ENCODE measurements at regions not wholly inside any gene's neighbourhood (a gene's known extent, or its start where the extent isn't known, plus 50 kb on each side); places are given as distances from the start of the nearest gene placed in this dataset.

DNA sequence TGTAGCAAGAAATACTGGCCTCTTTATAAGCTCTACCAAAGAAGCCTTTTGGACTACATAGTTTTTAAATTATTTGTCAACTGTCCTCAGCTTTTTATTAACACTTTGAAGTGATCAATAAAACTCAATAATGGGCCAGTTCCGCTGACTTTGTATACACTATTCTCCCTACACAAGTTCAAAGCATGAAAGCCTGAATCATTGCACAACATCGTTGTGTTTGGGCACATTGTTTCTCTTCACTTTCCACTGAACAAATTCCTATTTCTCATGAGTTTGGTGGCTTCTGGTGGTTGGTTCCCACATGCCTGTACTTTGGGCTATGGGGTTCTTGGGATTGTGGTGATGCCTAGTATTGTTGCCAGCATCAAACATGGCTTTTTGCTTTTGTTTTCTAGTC lies 561.8 kb upstream of the LRRN3 start:
- no peak for TF ChIP-seq GATA2 (IDR thresholded peaks at IDR 0.05; ENCODE audit: low read depth, low read length)

DNA sequence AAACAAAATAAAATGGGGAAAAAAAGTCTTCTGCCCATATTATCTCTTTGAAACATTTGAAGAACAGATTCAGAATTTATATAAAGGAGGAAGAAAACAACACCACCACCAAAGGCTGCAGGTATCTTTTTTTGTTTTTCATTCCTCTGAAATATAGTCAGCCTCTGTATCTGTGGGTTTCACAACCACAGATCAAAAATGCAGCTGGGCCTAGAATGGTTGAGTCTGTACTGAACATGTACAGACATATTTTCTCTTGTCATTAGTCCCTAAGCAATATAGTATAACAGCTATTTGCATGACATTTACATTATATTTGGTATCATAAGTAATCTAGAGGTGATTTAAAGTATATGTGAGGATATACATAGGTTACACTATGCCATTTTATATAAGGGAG lies 559.7 kb upstream of the LRRN3 start:
- TF ChIP-seq GATA2 (IDR thresholded peaks at IDR 0.05; ENCODE audit: low read depth, low read length) (no peak), GATA3 (IDR thresholded peaks at IDR 0.05; ENCODE audit: low read depth, low read length) (no peak)

DNA sequence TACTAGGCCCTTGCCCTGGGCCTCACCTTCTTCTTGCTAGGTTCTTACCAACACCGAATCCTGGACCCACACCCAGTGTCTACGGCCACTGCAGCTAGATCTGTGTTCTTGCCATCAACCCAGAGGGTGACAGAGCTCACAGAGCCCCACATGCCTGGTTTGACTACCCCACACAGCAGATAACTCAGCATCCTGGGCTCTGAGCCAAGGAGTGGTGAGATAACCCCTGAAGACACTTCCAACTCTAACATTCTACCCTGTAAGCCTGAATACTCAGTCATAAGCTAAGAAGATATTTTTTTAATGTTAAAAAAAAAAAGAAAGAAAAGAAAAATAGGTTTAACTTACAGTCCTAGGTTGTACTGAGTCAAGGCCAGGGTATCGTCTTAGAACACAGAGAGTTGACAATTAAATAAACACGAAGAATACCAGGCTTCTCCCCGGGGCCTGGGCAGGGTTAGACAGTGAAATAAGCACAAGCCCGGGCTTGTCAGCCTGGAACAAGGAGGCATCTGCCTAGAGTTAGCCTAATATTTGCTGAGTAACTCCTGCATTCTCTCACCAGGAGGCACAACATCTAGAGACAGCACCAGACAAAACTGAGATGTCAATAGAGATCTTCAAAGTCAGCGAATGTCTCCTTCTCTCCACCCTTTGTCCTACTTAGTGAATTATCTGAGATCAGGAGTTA lies 556.5 kb upstream of the LRRN3 start:
- TF ChIP-seq GATA2 (IDR thresholded peaks at IDR 0.05; ENCODE audit: low read depth, low read length): peak; percentile 57
- TF ChIP-seq GATA3 (IDR thresholded peaks at IDR 0.05; ENCODE audit: low read depth, low read length): peak; percentile 43; the same call in 1 of the 2 replicates

DNA sequence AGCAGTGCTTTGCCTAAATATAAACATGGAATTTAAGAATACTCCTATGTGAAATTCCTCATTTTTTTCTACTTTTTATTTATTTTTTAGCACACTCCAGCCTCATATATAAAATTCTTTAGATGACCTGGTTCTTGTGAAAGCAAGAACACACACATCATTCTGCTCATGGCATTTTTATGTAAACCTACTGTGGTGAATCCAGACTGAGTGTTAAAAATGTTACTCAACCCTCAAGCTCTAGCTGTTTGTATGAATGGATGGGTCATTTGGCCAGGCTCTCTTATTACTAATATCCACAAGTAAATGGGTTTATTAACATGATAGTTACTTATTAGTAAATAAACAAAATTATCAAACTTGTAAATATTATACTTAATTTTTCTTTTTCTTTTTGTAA lies 551.7 kb upstream of the LRRN3 start:
- no peak for TF ChIP-seq GATA2 (IDR thresholded peaks at IDR 0.05; ENCODE audit: low read depth, low read length)
- TF ChIP-seq GATA3 (IDR thresholded peaks at IDR 0.05; ENCODE audit: low read depth, low read length): no peak

- TF ChIP-seq GATA2 (IDR thresholded peaks at IDR 0.05; ENCODE audit: low read depth, low read length): no peak
- TF ChIP-seq GATA3 (IDR thresholded peaks at IDR 0.05; ENCODE audit: low read depth, low read length): no peak
Measured at GRCh38 chr7:110541962-110542361, 549.0 kb upstream of the LRRN3 start.

GRCh38 chr7:110544194-110544593 lies 546.7 kb upstream of the LRRN3 start:
- TF ChIP-seq GATA2 (IDR thresholded peaks at IDR 0.05; ENCODE audit: low read depth, low read length): no peak
- no peak for TF ChIP-seq GATA3 (IDR thresholded peaks at IDR 0.05; ENCODE audit: low read depth, low read length)

GRCh38 chr7:110548372-110548771 lies 542.6 kb upstream of the LRRN3 start:
- no peak for TF ChIP-seq GATA3 (IDR thresholded peaks at IDR 0.05; ENCODE audit: low read depth, low read length)
- TF ChIP-seq GATA2 (IDR thresholded peaks at IDR 0.05; ENCODE audit: low read depth, low read length): no peak

GRCh38 chr7:110557136-110557535 lies 533.8 kb upstream of the LRRN3 start:
- no peak for TF ChIP-seq GATA2 (IDR thresholded peaks at IDR 0.05; ENCODE audit: low read depth, low read length)
- TF ChIP-seq GATA3 (IDR thresholded peaks at IDR 0.05; ENCODE audit: low read depth, low read length): no peak

DNA sequence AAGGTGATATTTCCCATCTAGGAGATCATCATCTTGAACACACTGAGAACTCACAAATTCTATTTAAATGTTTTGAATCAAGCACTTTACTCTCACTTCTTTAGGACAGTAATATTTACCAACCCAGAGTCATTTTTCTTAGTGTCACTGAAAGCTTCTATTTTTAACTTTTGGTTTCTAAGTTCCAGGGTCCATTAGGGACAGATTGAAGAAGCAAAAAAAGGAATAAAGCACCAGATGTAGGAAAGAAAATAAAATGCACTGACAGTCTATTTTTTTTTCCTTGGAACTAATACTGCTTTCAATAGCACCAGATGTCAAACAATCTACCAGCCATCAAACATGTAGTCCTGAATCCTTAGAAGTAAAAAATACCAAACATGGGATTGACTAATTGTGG lies 526.7 kb upstream of the LRRN3 start:
- TF ChIP-seq GATA3 (IDR thresholded peaks at IDR 0.05; ENCODE audit: low read depth, low read length): no peak

DNA sequence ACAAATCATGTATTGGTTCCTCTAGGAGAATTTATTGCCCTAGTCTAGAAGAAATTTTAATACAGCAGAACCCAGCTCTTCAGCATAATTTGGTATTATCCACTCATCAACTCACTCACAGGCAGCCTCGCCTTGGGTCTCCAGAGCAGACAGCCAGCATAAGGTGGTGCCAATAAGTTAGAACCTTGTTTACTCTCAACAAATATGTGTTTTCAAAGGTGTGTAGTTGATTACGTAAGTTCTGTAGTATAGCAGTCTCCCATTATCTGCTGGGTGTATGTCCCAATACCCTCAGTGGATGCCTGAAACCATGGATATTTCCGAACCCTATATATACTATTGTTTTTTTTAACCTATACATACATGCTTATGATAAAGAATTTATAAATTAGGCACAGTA lies 522.5 kb upstream of the LRRN3 start:
- TF ChIP-seq GATA3 (IDR thresholded peaks at IDR 0.05; ENCODE audit: low read depth, low read length): no peak
- no peak for TF ChIP-seq GATA2 (IDR thresholded peaks at IDR 0.05; ENCODE audit: low read depth, low read length)

GRCh38 chr7:110568932-110569331 lies 522.0 kb upstream of the LRRN3 start:
- no peak for TF ChIP-seq GATA3 (IDR thresholded peaks at IDR 0.05; ENCODE audit: low read depth, low read length)
- no peak for TF ChIP-seq GATA2 (IDR thresholded peaks at IDR 0.05; ENCODE audit: low read depth, low read length)

GRCh38 chr7:110569486-110570205 lies 521.3 kb upstream of the LRRN3 start:
- no peak for TF ChIP-seq GATA3 (IDR thresholded peaks at IDR 0.05; ENCODE audit: low read depth, low read length)
- no peak for TF ChIP-seq GATA2 (IDR thresholded peaks at IDR 0.05; ENCODE audit: low read depth, low read length)

DNA sequence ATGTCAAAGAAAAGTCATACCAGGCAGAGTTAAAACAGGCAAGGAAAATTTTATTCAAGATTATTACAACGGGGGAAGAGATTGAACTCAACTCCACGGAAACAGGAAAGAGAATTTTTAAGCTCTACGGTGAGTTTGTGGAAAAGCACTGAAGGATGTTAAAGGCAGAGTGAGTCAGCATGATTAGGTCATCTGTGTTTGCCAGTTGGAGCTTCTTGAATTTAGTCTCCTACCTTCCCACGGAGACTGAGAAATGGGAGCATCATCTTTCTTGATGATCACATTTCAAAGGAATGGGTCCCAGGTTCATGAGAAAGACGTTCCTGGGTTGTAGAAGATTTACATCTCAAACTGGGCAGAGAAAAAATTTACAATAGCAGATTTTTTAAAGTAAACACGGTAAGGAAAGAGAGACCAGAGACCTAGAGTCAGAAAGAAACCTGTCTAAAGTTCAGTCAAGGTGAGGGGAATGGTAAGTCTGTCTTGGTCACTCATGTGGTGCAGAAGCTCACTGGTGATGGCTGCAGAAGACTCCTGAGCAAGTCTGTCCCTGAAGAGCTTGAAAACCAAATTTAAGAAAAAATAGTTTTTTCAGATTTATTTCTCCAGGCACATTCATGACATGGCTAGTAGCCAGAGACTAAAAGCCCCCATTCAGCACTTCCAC lies 516.9 kb upstream of the LRRN3 start:
- no peak for TF ChIP-seq GATA3 (IDR thresholded peaks at IDR 0.05; ENCODE audit: low read depth, low read length)

DNA sequence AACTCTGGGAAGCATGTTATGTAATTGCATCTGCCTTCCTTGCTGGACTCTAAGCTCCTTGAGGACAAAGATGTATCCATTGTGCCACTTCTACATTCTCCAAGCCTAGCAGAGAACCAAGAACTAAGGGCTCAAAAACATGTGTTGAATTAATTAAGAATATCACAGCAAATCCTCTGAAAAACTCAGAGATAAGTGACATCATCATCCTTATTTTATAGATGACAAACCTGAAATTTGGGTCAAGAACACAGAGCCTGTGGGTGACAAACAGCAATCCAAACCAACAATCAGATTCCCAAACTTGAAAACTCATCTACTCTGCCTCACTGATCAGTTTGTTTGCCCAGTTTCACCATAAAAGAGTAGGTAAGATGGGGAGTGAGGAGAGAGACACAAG lies 503.6 kb upstream of the LRRN3 start:
- TF ChIP-seq GATA3 (IDR thresholded peaks at IDR 0.05; ENCODE audit: low read depth, low read length) (no peak), GATA2 (IDR thresholded peaks at IDR 0.05; ENCODE audit: low read depth, low read length) (no peak)

DNA sequence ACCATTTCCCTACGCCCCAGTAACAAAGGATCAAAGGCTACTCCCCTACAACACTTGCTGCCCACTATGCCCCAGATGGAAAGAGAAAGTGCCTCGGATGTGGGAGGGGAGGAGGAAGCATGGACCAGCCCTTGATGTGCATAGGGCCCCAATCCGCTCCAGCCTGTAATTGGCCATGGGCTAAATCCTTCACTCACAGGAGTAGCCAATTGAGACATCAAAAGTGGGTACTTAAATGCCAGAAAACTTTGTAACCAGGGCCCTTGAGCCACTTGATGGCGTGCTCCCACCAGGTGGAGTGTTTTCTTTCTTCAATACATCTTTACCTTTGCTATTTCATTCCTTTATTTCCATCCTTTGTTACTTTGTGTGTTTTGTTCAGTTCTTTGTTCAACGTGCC lies 500.5 kb upstream of the LRRN3 start:
- TF ChIP-seq GATA2 (IDR thresholded peaks at IDR 0.05; ENCODE audit: low read depth, low read length) (no peak), GATA3 (IDR thresholded peaks at IDR 0.05; ENCODE audit: low read depth, low read length) (no peak)

Data from SH-SY5Y (cell line).